HUES64 (cell line): ENCODE measurements at regions not wholly inside any gene's neighbourhood (a gene's known extent, or its start where the extent isn't known, plus 50 kb on each side); places are given as distances from the start of the nearest gene placed in this dataset.

Source experiments
- H3K27ac ChIP-seq: 2 replicates; pipeline ENCODE4 v1.7.0; 2013; ENCODE audit warnings: low read depth, low read length, inconsistent platforms
- H3K27me3 ChIP-seq: 2 replicates; pipeline ENCODE4 v1.6.1; 2013; ENCODE audit warnings: mild to moderate bottlenecking, low read length; ENCODE audit not compliant: insufficient read depth
- H3K36me3 ChIP-seq: 2 replicates; pipeline ENCODE4 v1.6.1; 2013; ENCODE audit warnings: mild to moderate bottlenecking, low read length; ENCODE audit not compliant: insufficient read depth
- H3K4me1 ChIP-seq: 2 replicates; pipeline ENCODE4 v1.6.1; 2013; ENCODE audit warnings: mild to moderate bottlenecking, low read length, moderate library complexity; ENCODE audit not compliant: insufficient read depth
- H3K4me3 ChIP-seq: 2 replicates; pipeline ENCODE4 v1.5.1; 2013; ENCODE audit warnings: mild to moderate bottlenecking, low read length, moderate library complexity
- H3K9ac ChIP-seq: 2 replicates; pipeline ENCODE4 v1.6.1; 2013; ENCODE audit warnings: mild to moderate bottlenecking, low read depth, low read length
- H3K9me3 ChIP-seq: 2 replicates; pipeline ENCODE4 v1.6.1; 2013; ENCODE audit warnings: low read depth, low read length; ENCODE audit not compliant: insufficient read depth
- WGBS: fragments of 150-250, 120-280 bp; methylation state at CpG from one replicate; pipeline ENCODE4 v1.1.7; 2013; ENCODE audit warnings: missing lambda C conversion rate; 5-methylcytosine and 5-hydroxymethylcytosine counted together

GRCh38 chr9:79210541-79211243 lies 361.1 kb upstream of the TLE4 start:
- H3K27ac ChIP-seq: no peak overlapping the region
- H3K4me1 ChIP-seq: peaks cover 22% of the 10 kb centered on the region
- no peak overlapping the region for H3K4me3 ChIP-seq
- no peaks in the 10 kb centered on the region for H3K27me3 ChIP-seq
- whole genome bisulfite sequencing: 94% methylated on average over 5 of the region's 5 CpGs
- no peaks in the 10 kb centered on the region for H3K36me3 ChIP-seq
- H3K9ac ChIP-seq: no peak overlapping the region
- no peaks in the 10 kb centered on the region for H3K9me3 ChIP-seq

GRCh38 chr9:79213417-79214125 lies 358.2 kb upstream of the TLE4 start:
- Histone ChIP-seq H3K9me3 (no peaks in the 10 kb centered on the region), H3K27me3 (no peaks in the 10 kb centered on the region), H3K27ac (no peak overlapping the region), H3K4me3 (no peak overlapping the region), H3K9ac (no peak overlapping the region), H3K36me3 (no peaks in the 10 kb centered on the region), H3K4me1 (peaks cover 8% of the 10 kb centered on the region)
- WGBS: 95% methylated on average over 3 of the region's 3 CpGs

- H3K4me3 ChIP-seq: no peak overlapping the region
- no peaks in the 10 kb centered on the region for H3K9me3 ChIP-seq
- H3K27ac ChIP-seq: no peak overlapping the region
- no peaks in the 10 kb centered on the region for H3K27me3 ChIP-seq
- H3K4me1 ChIP-seq: no peaks in the 10 kb centered on the region
- H3K9ac ChIP-seq: no peak overlapping the region
- 83% methylated on average over 4 of the region's 4 CpGs for WGBS
- no peaks in the 10 kb centered on the region for H3K36me3 ChIP-seq
Measured at GRCh38 chr9:79215821-79216220, 355.9 kb upstream of the TLE4 start.

- no peaks in the 10 kb centered on the region for H3K36me3 ChIP-seq
- no peaks in the 10 kb centered on the region for H3K9me3 ChIP-seq
- H3K9ac ChIP-seq: no peak overlapping the region
- no peak overlapping the region for H3K4me3 ChIP-seq
- no peaks in the 10 kb centered on the region for H3K27me3 ChIP-seq
- H3K4me1 ChIP-seq: no peaks in the 10 kb centered on the region
- WGBS: 100% methylated on average over 1 of the region's 1 CpG
- H3K27ac ChIP-seq: no peak overlapping the region
Measured at GRCh38 chr9:79220251-79220650, 351.5 kb upstream of the TLE4 start.

GRCh38 chr9:79220666-79221065 lies 351.1 kb upstream of the TLE4 start:
- Histone ChIP-seq H3K9me3 (no peaks in the 10 kb centered on the region), H3K27me3 (no peaks in the 10 kb centered on the region), H3K9ac (no peak overlapping the region), H3K4me3 (no peak overlapping the region), H3K27ac (no peak overlapping the region), H3K36me3 (no peaks in the 10 kb centered on the region), H3K4me1 (no peaks in the 10 kb centered on the region)
- WGBS: 100% methylated on average over 1 of the region's 1 CpG

- no peak overlapping the region for H3K27ac ChIP-seq
- 90% methylated on average over 1 of the region's 1 CpG for WGBS
- no peak overlapping the region for H3K4me3 ChIP-seq
- no peaks in the 10 kb centered on the region for H3K4me1 ChIP-seq
- H3K9me3 ChIP-seq: no peaks in the 10 kb centered on the region
- H3K27me3 ChIP-seq: no peaks in the 10 kb centered on the region
- H3K9ac ChIP-seq: no peak overlapping the region
- H3K36me3 ChIP-seq: no peaks in the 10 kb centered on the region
Measured at GRCh38 chr9:79221084-79221483, 350.7 kb upstream of the TLE4 start.

- Histone ChIP-seq H3K4me1 (no peaks in the 10 kb centered on the region), H3K4me3 (no peak overlapping the region), H3K9ac (no peak overlapping the region), H3K27me3 (no peaks in the 10 kb centered on the region), H3K9me3 (no peaks in the 10 kb centered on the region), H3K36me3 (no peaks in the 10 kb centered on the region), H3K27ac (no peak overlapping the region)
- WGBS: 100% methylated on average over 2 of the region's 2 CpGs
Measured at GRCh38 chr9:79222483-79222882, 349.3 kb upstream of the TLE4 start.

GRCh38 chr9:79224672-79225433 lies 346.9 kb upstream of the TLE4 start:
- WGBS: 98% methylated on average over 3 of the region's 3 CpGs
- H3K9me3 ChIP-seq: 0 out of 2 replicates have a peak, but pooled peaks cover 5% of the 10 kb centered on the region
- H3K27ac ChIP-seq: no peak overlapping the region
- H3K4me1 ChIP-seq: no peaks in the 10 kb centered on the region
- H3K27me3 ChIP-seq: no peaks in the 10 kb centered on the region
- H3K36me3 ChIP-seq: no peaks in the 10 kb centered on the region
- H3K9ac ChIP-seq: no peak overlapping the region
- H3K4me3 ChIP-seq: no peak overlapping the region

- Histone ChIP-seq H3K27me3 (no peaks in the 10 kb centered on the region), H3K36me3 (no peaks in the 10 kb centered on the region), H3K9ac (no peak overlapping the region), H3K4me3 (no peak overlapping the region), H3K4me1 (no peaks in the 10 kb centered on the region), H3K27ac (no peak overlapping the region), H3K9me3 (0 out of 2 replicates have a peak, but pooled peaks cover 5% of the 10 kb centered on the region)
- WGBS: 96% methylated on average over 2 of the region's 2 CpGs
Measured at GRCh38 chr9:79233542-79233941, 338.2 kb upstream of the TLE4 start.

- H3K9ac ChIP-seq: no peak overlapping the region
- H3K27me3 ChIP-seq: no peaks in the 10 kb centered on the region
- no peaks in the 10 kb centered on the region for H3K36me3 ChIP-seq
- H3K4me3 ChIP-seq: no peak overlapping the region
- H3K27ac ChIP-seq: no peak overlapping the region
- H3K9me3 ChIP-seq: no peaks in the 10 kb centered on the region
- H3K4me1 ChIP-seq: peaks cover 24% of the 10 kb centered on the region
- WGBS: over 99% methylated on average over 2 of the region's 2 CpGs
Measured at GRCh38 chr9:79236466-79236865, 335.3 kb upstream of the TLE4 start.

GRCh38 chr9:79237861-79238260 lies 333.9 kb upstream of the TLE4 start:
- Histone ChIP-seq H3K27me3 (no peaks in the 10 kb centered on the region), H3K9ac (no peak overlapping the region), H3K9me3 (no peaks in the 10 kb centered on the region), H3K4me1 (peaks cover 24% of the 10 kb centered on the region), H3K4me3 (no peak overlapping the region), H3K36me3 (no peaks in the 10 kb centered on the region), H3K27ac (no peak overlapping the region)
- 100% methylated on average over 1 of the region's 1 CpG for WGBS
